ENCODE measurements at regions not wholly inside any gene's neighbourhood (a gene's known extent, or its start where the extent isn't known, plus 50 kb on each side); places are given as distances from the start of the nearest gene placed in this dataset.

- Mint-ChIP-seq H3K4me1 (ENCODE audit: unreplicated experiment) (no peaks in the 10 kb centered on the region), H3K9me3 (no peaks in the 10 kb centered on the region), H3K36me3 (no peaks in the 10 kb centered on the region), H3K4me3 (no peak overlapping the region), H3K27ac (no peak overlapping the region), H3K27me3 (no peaks in the 10 kb centered on the region)
- no peak for DNase-seq (ENCODE audit: extremely low spot score, unreplicated experiment)
- TF ChIP-seq CTCF (conservative IDR thresholded peaks at IDR 0.05) = no peak
Observed at GRCh38 chr3:17965331-17965730, 222.9 kb upstream of the TBC1D5 start.

GRCh38 chr3:17964108-17964507, 221.7 kb upstream of the TBC1D5 start:
- Mint-ChIP-seq H3K36me3 (no peaks in the 10 kb centered on the region), H3K27me3 (no peaks in the 10 kb centered on the region), H3K9me3 (no peaks in the 10 kb centered on the region), H3K27ac (no peak overlapping the region), H3K4me3 (no peak overlapping the region), H3K4me1 (ENCODE audit: unreplicated experiment) (no peaks in the 10 kb centered on the region)
- DNase-seq (ENCODE audit: extremely low spot score, unreplicated experiment) = no peak
- TF ChIP-seq CTCF (conservative IDR thresholded peaks at IDR 0.05) = no peak

GRCh38 chr3:17955411-17955810, 213.0 kb upstream of the TBC1D5 start:
- no peaks in the 10 kb centered on the region for H3K9me3 Mint-ChIP-seq
- H3K27ac Mint-ChIP-seq = no peak overlapping the region
- H3K4me3 Mint-ChIP-seq = no peak overlapping the region
- DNase-seq (ENCODE audit: extremely low spot score, unreplicated experiment) = no peak
- H3K36me3 Mint-ChIP-seq = no peaks in the 10 kb centered on the region
- H3K4me1 Mint-ChIP-seq (ENCODE audit: unreplicated experiment) = no peaks in the 10 kb centered on the region
- H3K27me3 Mint-ChIP-seq = no peaks in the 10 kb centered on the region
- TF ChIP-seq CTCF (conservative IDR thresholded peaks at IDR 0.05) = no peak

DNA sequence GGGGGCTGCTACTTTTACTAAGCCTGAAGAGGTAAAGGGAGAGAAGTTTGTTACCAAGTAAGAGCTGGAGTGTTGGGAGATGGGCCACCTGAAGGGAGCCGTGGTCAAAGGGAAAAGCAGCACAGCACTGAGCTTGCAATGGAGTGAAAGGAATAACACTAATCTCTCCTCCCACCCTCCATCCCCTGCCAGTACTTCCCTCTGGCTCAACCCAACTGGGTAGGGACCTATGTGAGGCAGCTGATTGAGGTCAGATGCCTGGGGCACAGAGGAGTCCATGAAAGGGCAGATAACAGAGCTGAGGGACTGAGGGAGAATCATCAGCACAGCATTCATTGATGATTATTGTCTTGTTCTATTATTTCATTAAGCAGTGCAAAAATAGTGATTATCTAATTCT, 212.4 kb upstream of the TBC1D5 start:
- no peaks in the 10 kb centered on the region for H3K36me3 Mint-ChIP-seq
- no peaks in the 10 kb centered on the region for H3K27me3 Mint-ChIP-seq
- no peak overlapping the region for H3K27ac Mint-ChIP-seq
- TF ChIP-seq CTCF (conservative IDR thresholded peaks at IDR 0.05) = no peak
- H3K4me1 Mint-ChIP-seq (ENCODE audit: unreplicated experiment) = no peaks in the 10 kb centered on the region
- no peaks in the 10 kb centered on the region for H3K9me3 Mint-ChIP-seq
- DNase-seq (ENCODE audit: extremely low spot score, unreplicated experiment) = no peak
- H3K4me3 Mint-ChIP-seq = no peak overlapping the region

GRCh38 chr3:17951241-17951640, 208.8 kb upstream of the TBC1D5 start:
- no peak overlapping the region for H3K4me3 Mint-ChIP-seq
- TF ChIP-seq CTCF (conservative IDR thresholded peaks at IDR 0.05) = no peak

GRCh38 chr3:17949101-17949500, 206.7 kb upstream of the TBC1D5 start:
- Mint-ChIP-seq H3K4me3 (no peak overlapping the region), H3K27me3 (no peaks in the 10 kb centered on the region), H3K36me3 (no peaks in the 10 kb centered on the region), H3K4me1 (ENCODE audit: unreplicated experiment) (peaks cover 8% of the 10 kb centered on the region), H3K9me3 (no peaks in the 10 kb centered on the region), H3K27ac (no peak overlapping the region)
- no peak for TF ChIP-seq CTCF (conservative IDR thresholded peaks at IDR 0.05)
- no peak for DNase-seq (ENCODE audit: extremely low spot score, unreplicated experiment)

More at GRCh38 chr3:17951241-17951640, 208.8 kb upstream of the TBC1D5 start:
- Mint-ChIP-seq H3K27me3 (no peaks in the 10 kb centered on the region), H3K4me1 (ENCODE audit: unreplicated experiment) (peaks cover 8% of the 10 kb centered on the region), H3K27ac (no peak overlapping the region), H3K36me3 (no peaks in the 10 kb centered on the region), H3K9me3 (no peaks in the 10 kb centered on the region)
- DNase-seq (ENCODE audit: extremely low spot score, unreplicated experiment) = no peak
